Smooth muscle cell (in vitro differentiated cells): ENCODE measurements at regions not wholly inside any gene's neighbourhood (a gene's known extent, or its start where the extent isn't known, plus 50 kb on each side); places are given as distances from the start of the nearest gene placed in this dataset.
"Not testable (repeated sequence)": the region's sequence is repeated elsewhere in the genome, so short reads cannot be mapped to it uniquely, and the experiment has no call there.

Experiments
- DNase-seq: peaks from one replicate; lab custom pipeline; 2025; ENCODE audit not compliant: unreplicated experiment; lab: John Stamatoyannopoulos, UW
- H2AFZ ChIP-seq: fragments of 200-600 bp; sonication (generic); 2 replicates; pipeline ENCODE4 v1.6.0; 2016; ENCODE audit warnings: antibody characterized with exemption, low read depth, mild to moderate bottlenecking
- H3F3A ChIP-seq: fragments of 200-600 bp; sonication (generic); 2 replicates; pipeline ENCODE4 v1.6.0; 2017; ENCODE audit warnings: antibody characterized with exemption, low read depth
- H3K27ac ChIP-seq: fragments of 200-600 bp; sonication (generic); 2 replicates; pipeline ENCODE4 v1.5.1; 2016; ENCODE audit warnings: low read depth, mild to moderate bottlenecking
- H3K27me3 ChIP-seq: fragments of 200-600 bp; sonication (generic); 2 replicates; pipeline ENCODE4 v1.6.1; 2016; ENCODE audit warnings: low read depth, mild to moderate bottlenecking
- H3K36me3 ChIP-seq: fragments of 200-600 bp; sonication (generic); 2 replicates; pipeline ENCODE4 v1.5.1; 2016; ENCODE audit warnings: low read depth
- H3K4me1 ChIP-seq: fragments of 200-600 bp; sonication (generic); 2 replicates; pipeline ENCODE4 v1.5.1; 2016; ENCODE audit warnings: low read depth
- H3K4me2 ChIP-seq: fragments of 200-600 bp; sonication (generic); 2 replicates; pipeline ENCODE4 v1.6.0; 2016; ENCODE audit warnings: mild to moderate bottlenecking
- H3K4me3 ChIP-seq: fragments of 200-600 bp; sonication (generic); 2 replicates; pipeline ENCODE4 v1.5.1; 2016; ENCODE audit warnings: mild to moderate bottlenecking
- H3K79me2 ChIP-seq: fragments of 200-600 bp; sonication (generic); 2 replicates; pipeline ENCODE4 v1.6.0; 2016; ENCODE audit warnings: low read depth, mild to moderate bottlenecking
- H3K9ac ChIP-seq: fragments of 200-600 bp; sonication (generic); 2 replicates; pipeline ENCODE4 v1.6.0; 2016; ENCODE audit warnings: low read depth
- H3K9me3 ChIP-seq: fragments of 200-600 bp; sonication (generic); replicated peaks from 2 replicates; pipeline ENCODE4 v1.5.1; 2016; ENCODE audit warnings: low read depth
- H4K20me1 ChIP-seq: fragments of 200-600 bp; sonication (generic); 2 replicates; pipeline ENCODE4 v1.6.0; 2016; ENCODE audit warnings: low read depth
- WGBS: methylation state at CpG from one replicate; pipeline ENCODE4 v1.1.7; 2016; ENCODE audit warnings: low lambda C conversion rate; 5-methylcytosine and 5-hydroxymethylcytosine counted together
- TF ChIP-seq, protein P1 (sequence below): fragments of 200-600 bp; sonication (generic); IDR thresholded peaks from 2 replicates; pipeline ENCODE4 v1.5.1; 2017; ENCODE audit warnings: borderline replicate concordance, mild to moderate bottlenecking, antibody characterized with exemption; ENCODE audit not compliant: insufficient read depth, poor library complexity, severe bottlenecking

GRCh38 chr13:82963226-82964099, 918.8 kb downstream of the SLITRK1 start:
- TF ChIP-seq, protein P1, sequence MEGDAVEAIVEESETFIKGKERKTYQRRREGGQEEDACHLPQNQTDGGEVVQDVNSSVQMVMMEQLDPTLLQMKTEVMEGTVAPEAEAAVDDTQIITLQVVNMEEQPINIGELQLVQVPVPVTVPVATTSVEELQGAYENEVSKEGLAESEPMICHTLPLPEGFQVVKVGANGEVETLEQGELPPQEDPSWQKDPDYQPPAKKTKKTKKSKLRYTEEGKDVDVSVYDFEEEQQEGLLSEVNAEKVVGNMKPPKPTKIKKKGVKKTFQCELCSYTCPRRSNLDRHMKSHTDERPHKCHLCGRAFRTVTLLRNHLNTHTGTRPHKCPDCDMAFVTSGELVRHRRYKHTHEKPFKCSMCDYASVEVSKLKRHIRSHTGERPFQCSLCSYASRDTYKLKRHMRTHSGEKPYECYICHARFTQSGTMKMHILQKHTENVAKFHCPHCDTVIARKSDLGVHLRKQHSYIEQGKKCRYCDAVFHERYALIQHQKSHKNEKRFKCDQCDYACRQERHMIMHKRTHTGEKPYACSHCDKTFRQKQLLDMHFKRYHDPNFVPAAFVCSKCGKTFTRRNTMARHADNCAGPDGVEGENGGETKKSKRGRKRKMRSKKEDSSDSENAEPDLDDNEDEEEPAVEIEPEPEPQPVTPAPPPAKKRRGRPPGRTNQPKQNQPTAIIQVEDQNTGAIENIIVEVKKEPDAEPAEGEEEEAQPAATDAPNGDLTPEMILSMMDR, result no peak
- 75% methylated on average over 7 of the region's 7 CpGs for WGBS
- H3K9me3 ChIP-seq, result no peaks in the 10 kb centered on the region
- no peaks in the 10 kb centered on the region for H3K36me3 ChIP-seq
- H3K27ac ChIP-seq, result no peak overlapping the region
- no peak overlapping the region for H3K4me3 ChIP-seq
- DNase-seq, result no peak
- no peak overlapping the region for H2AFZ ChIP-seq
- H4K20me1 ChIP-seq, result no peaks in the 10 kb centered on the region
- no peaks in the 10 kb centered on the region for H3K27me3 ChIP-seq
- no peaks in the 10 kb centered on the region for H3F3A ChIP-seq
- no peaks in the 10 kb centered on the region for H3K4me1 ChIP-seq
- H3K79me2 ChIP-seq, result no peaks in the 10 kb centered on the region
- no peak overlapping the region for H3K9ac ChIP-seq
- no peak overlapping the region for H3K4me2 ChIP-seq

- WGBS, result 80% methylated on average over 3 of the region's 3 CpGs
Observed at GRCh38 chr13:82962397-82962796, 919.9 kb downstream of the SLITRK1 start.

DNA sequence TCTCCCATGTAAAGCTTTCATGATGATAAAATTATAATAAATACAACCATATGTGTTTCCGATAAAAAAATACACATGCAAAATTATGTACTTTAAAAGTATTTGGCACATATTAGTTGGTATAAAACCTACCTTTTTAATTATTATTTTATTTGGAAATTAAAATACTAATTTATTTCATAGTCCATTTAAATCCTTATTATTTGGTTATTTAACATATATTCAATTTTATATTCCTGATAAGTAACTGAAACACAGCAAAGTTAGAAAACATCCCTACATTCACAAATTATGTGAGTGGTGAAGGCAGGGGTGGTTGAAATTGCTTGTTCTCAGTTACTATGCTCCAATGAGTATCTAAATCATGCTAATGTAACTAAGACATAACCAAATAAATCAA, 920.5 kb downstream of the SLITRK1 start:
- Histone ChIP-seq H3K4me3 (no peak overlapping the region), H3K27me3 (no peaks in the 10 kb centered on the region), H2AFZ (no peak overlapping the region), H3K79me2 (no peaks in the 10 kb centered on the region), H3K4me1 (no peaks in the 10 kb centered on the region), H3K9ac (no peak overlapping the region), H3K36me3 (no peaks in the 10 kb centered on the region), H3K27ac (no peak overlapping the region), H3K9me3 (no peaks in the 10 kb centered on the region), H3F3A (no peaks in the 10 kb centered on the region), H4K20me1 (no peaks in the 10 kb centered on the region), H3K4me2 (no peak overlapping the region)
- 96% methylated on average over 1 of the region's 1 CpG for WGBS
- TF ChIP-seq, protein P1, result no peak
- no peak for DNase-seq

More at GRCh38 chr13:82962397-82962796, 919.9 kb downstream of the SLITRK1 start:
- Histone ChIP-seq H2AFZ (no peak overlapping the region), H4K20me1 (no peaks in the 10 kb centered on the region), H3K9ac (no peak overlapping the region), H3K4me2 (no peak overlapping the region), H3K9me3 (no peaks in the 10 kb centered on the region), H3F3A (no peaks in the 10 kb centered on the region), H3K79me2 (no peaks in the 10 kb centered on the region), H3K4me3 (no peak overlapping the region), H3K36me3 (no peaks in the 10 kb centered on the region), H3K4me1 (no peaks in the 10 kb centered on the region), H3K27me3 (no peaks in the 10 kb centered on the region), H3K27ac (no peak overlapping the region)
- TF ChIP-seq, protein P1, result no peak
- DNase-seq, result no peak

GRCh38 chr13:82952336-82952735, 929.9 kb downstream of the SLITRK1 start:
- WGBS, result 92% methylated on average over 6 of the region's 6 CpGs
- H3K4me2 ChIP-seq, H3K27me3 ChIP-seq, H4K20me1 ChIP-seq, H3K4me1 ChIP-seq, H3K79me2 ChIP-seq, DNase-seq, H3F3A ChIP-seq, H3K9ac ChIP-seq, H3K27ac ChIP-seq, H2AFZ ChIP-seq, H3K9me3 ChIP-seq, H3K36me3 ChIP-seq, H3K4me3 ChIP-seq: not testable (repeated sequence)
